Thymus (tissue), 11 donors: ENCODE measurements at regions not wholly inside any gene's neighbourhood (a gene's known extent, or its start where the extent isn't known, plus 50 kb on each side); places are given as distances from the start of the nearest gene placed in this dataset.

Experiments used
- DNase-seq, 9 donors: peaks; one replicate each; pipeline ENCODE4 v3.0.0-alpha.2; 2013; ENCODE audit warnings: low spot score in 9 of 9, low read depth in 6 of 9, missing footprints in 1 of 9
- H3K27ac ChIP-seq, 2 donors: one replicate each; pipeline ENCODE4 v1.5.1; 2013; ENCODE audit warnings: control low read depth in 1 of 2, low read depth in 1 of 2, low read length in 1 of 2, mild to moderate bottlenecking in 1 of 2, moderate library complexity in 1 of 2
- H3K27me3 ChIP-seq, 2 donors: one replicate each; pipeline ENCODE4 v1.5.1; 2013; ENCODE audit warnings: low read length in 1 of 2; ENCODE audit not compliant: control insufficient read depth in 2 of 2, insufficient read depth in 1 of 2
- H3K36me3 ChIP-seq, 2 donors: one replicate each; pipeline ENCODE4 v1.5.1; 2013; ENCODE audit warnings: low read length in 1 of 2, mild to moderate bottlenecking in 1 of 2, moderate library complexity in 1 of 2; ENCODE audit not compliant: control insufficient read depth in 2 of 2, insufficient read depth in 2 of 2
- H3K4me1 ChIP-seq, 2 donors: one replicate each; pipeline ENCODE4 v1.5.1; 2013; ENCODE audit warnings: low read length in 2 of 2; ENCODE audit not compliant: control insufficient read depth in 2 of 2, insufficient read depth in 2 of 2
- H3K4me3 ChIP-seq, 2 donors: one replicate each; pipeline ENCODE4 v1.5.1; 2013; ENCODE audit warnings: low read length in 2 of 2, control low read depth in 1 of 2, mild to moderate bottlenecking in 1 of 2
- H3K9me3 ChIP-seq, 2 donors: one replicate each; pipeline ENCODE4 v1.5.1; 2013; ENCODE audit warnings: low read length in 1 of 2, mild to moderate bottlenecking in 1 of 2; ENCODE audit not compliant: control insufficient read depth in 2 of 2, insufficient read depth in 1 of 2
- WGBS: extraction: QIAGEN DNeasy Blood & Tissue Kit; methylation state at CpG from one replicate; pipeline ENCODE4 v1.1.7; 2013; 5-methylcytosine and 5-hydroxymethylcytosine counted together
- donor health status: healthy.

- no peak overlapping the region for H3K4me3 ChIP-seq
- 79% methylated on average over 1 of the region's 1 CpG for WGBS
- no peak for DNase-seq
- H3K27me3 ChIP-seq, result no peaks in the 10 kb centered on the region
- H3K9me3 ChIP-seq, result no peaks in the 10 kb centered on the region
- no peak overlapping the region for H3K27ac ChIP-seq
- no peaks in the 10 kb centered on the region for H3K4me1 ChIP-seq
- no peaks in the 10 kb centered on the region for H3K36me3 ChIP-seq
Observed at GRCh38 chr1:209434066-209434465, 149.4 kb upstream of the CAMK1G start.

GRCh38 chr1:209434631-209435217, 148.8 kb upstream of the CAMK1G start:
- Histone ChIP-seq H3K4me3 (no peak overlapping the region), H3K27me3 (no peaks in the 10 kb centered on the region), H3K27ac (peak overlapping the region in 1 of 2 donors; percentile 26), H3K36me3 (no peaks in the 10 kb centered on the region), H3K4me1 (no peaks in the 10 kb centered on the region), H3K9me3 (no peaks in the 10 kb centered on the region)
- no peak for DNase-seq
- WGBS, result 66% methylated on average over 7 of the region's 7 CpGs

- no peaks in the 10 kb centered on the region for H3K9me3 ChIP-seq
- H3K27me3 ChIP-seq, result no peaks in the 10 kb centered on the region
- H3K4me3 ChIP-seq, result no peak overlapping the region
- DNase-seq, result peak in 5 of 9 donors; percentile 9 to 34 (median 21)
- WGBS, result 58% methylated on average over 6 of the region's 6 CpGs
- no peaks in the 10 kb centered on the region for H3K4me1 ChIP-seq
- H3K36me3 ChIP-seq, result no peaks in the 10 kb centered on the region
- H3K27ac ChIP-seq, result peak overlapping the region in 1 of 2 donors; percentile 31
Observed at GRCh38 chr1:209435654-209436566, 147.6 kb upstream of the CAMK1G start.

- no peaks in the 10 kb centered on the region for H3K27me3 ChIP-seq
- no peak for DNase-seq
- 96% methylated on average over 3 of the region's 3 CpGs for WGBS
- no peaks in the 10 kb centered on the region for H3K4me1 ChIP-seq
- no peaks in the 10 kb centered on the region for H3K36me3 ChIP-seq
- H3K27ac ChIP-seq, result no peak overlapping the region
- H3K4me3 ChIP-seq, result no peak overlapping the region
- no peaks in the 10 kb centered on the region for H3K9me3 ChIP-seq
Observed at GRCh38 chr1:209439828-209440227, 143.7 kb upstream of the CAMK1G start.

GRCh38 chr1:209443361-209443931, 140.1 kb upstream of the CAMK1G start:
- Histone ChIP-seq H3K36me3 (no peaks in the 10 kb centered on the region), H3K9me3 (no peaks in the 10 kb centered on the region), H3K27me3 (no peaks in the 10 kb centered on the region), H3K4me3 (no peak overlapping the region), H3K27ac (no peak overlapping the region), H3K4me1 (no peaks in the 10 kb centered on the region)
- DNase-seq, result no peak
- 95% methylated on average over 5 of the region's 5 CpGs for WGBS

GRCh38 chr1:209443975-209444651, 139.4 kb upstream of the CAMK1G start:
- Histone ChIP-seq H3K4me1 (no peaks in the 10 kb centered on the region), H3K9me3 (no peaks in the 10 kb centered on the region), H3K4me3 (no peak overlapping the region), H3K27ac (no peak overlapping the region), H3K36me3 (no peaks in the 10 kb centered on the region), H3K27me3 (no peaks in the 10 kb centered on the region)
- no peak for DNase-seq
- 76% methylated on average over 3 of the region's 3 CpGs for WGBS

- H3K36me3 ChIP-seq, result no peaks in the 10 kb centered on the region
- H3K27me3 ChIP-seq, result no peaks in the 10 kb centered on the region
- no peak for DNase-seq
- no peaks in the 10 kb centered on the region for H3K4me1 ChIP-seq
- H3K4me3 ChIP-seq, result no peak overlapping the region
- H3K9me3 ChIP-seq, result no peaks in the 10 kb centered on the region
- WGBS, result 91% methylated on average over 3 of the region's 3 CpGs
- H3K27ac ChIP-seq, result no peak overlapping the region
Observed at GRCh38 chr1:209444961-209445360, 138.6 kb upstream of the CAMK1G start.

- Histone ChIP-seq H3K4me1 (no peaks in the 10 kb centered on the region), H3K4me3 (no peak overlapping the region), H3K36me3 (no peaks in the 10 kb centered on the region), H3K27ac (no peak overlapping the region), H3K9me3 (no peaks in the 10 kb centered on the region), H3K27me3 (no peaks in the 10 kb centered on the region)
- DNase-seq, result no peak
- WGBS, result 99% methylated on average over 5 of the region's 5 CpGs
Observed at GRCh38 chr1:209445576-209445975, 137.9 kb upstream of the CAMK1G start.

GRCh38 chr1:209446356-209446755, 137.2 kb upstream of the CAMK1G start:
- H3K4me1 ChIP-seq, result no peaks in the 10 kb centered on the region
- 94% methylated on average over 1 of the region's 1 CpG for WGBS
- DNase-seq, result no peak
- no peak overlapping the region for H3K4me3 ChIP-seq
- H3K27ac ChIP-seq, result no peak overlapping the region
- H3K27me3 ChIP-seq, result no peaks in the 10 kb centered on the region
- no peaks in the 10 kb centered on the region for H3K9me3 ChIP-seq
- H3K36me3 ChIP-seq, result no peaks in the 10 kb centered on the region
